GM06990 (cell line): ENCODE measurements at regions not wholly inside any gene's neighbourhood (a gene's known extent, or its start where the extent isn't known, plus 50 kb on each side); places are given as distances from the start of the nearest gene placed in this dataset.
"Not testable (repeated sequence)": the region's sequence is repeated elsewhere in the genome, so short reads cannot be mapped to it uniquely, and the experiment has no call there.

Experiments
- DNase-seq: peaks from one replicate; pipeline ENCODE4 v3.0.0-alpha.2; 2011; ENCODE audit not compliant: insufficient read length; ENCODE audit errors: extremely low read depth
- H3K27me3 ChIP-seq: replicated peaks from 2 replicates; pipeline ENCODE4 v1.6.0; 2011; ENCODE audit warnings: low read length; ENCODE audit not compliant: control insufficient read depth, insufficient read depth
- H3K36me3 ChIP-seq: 2 replicates; pipeline ENCODE4 v1.5.1; 2011; ENCODE audit warnings: low read length; ENCODE audit not compliant: control insufficient read depth, insufficient read depth
- H3K4me3 ChIP-seq: replicated peaks from 2 replicates; pipeline ENCODE4 v1.5.1; 2011; ENCODE audit warnings: low read depth, mild to moderate bottlenecking, control low read depth, low read length
- TF ChIP-seq, protein P1 (sequence below): IDR thresholded peaks from 2 replicates; pipeline ENCODE4 v1.5.1; 2011; ENCODE audit warnings: low read length, control low read depth, mild to moderate bottlenecking, inconsistent platforms; ENCODE audit not compliant: insufficient read depth, poor library complexity, severe bottlenecking

DNA sequence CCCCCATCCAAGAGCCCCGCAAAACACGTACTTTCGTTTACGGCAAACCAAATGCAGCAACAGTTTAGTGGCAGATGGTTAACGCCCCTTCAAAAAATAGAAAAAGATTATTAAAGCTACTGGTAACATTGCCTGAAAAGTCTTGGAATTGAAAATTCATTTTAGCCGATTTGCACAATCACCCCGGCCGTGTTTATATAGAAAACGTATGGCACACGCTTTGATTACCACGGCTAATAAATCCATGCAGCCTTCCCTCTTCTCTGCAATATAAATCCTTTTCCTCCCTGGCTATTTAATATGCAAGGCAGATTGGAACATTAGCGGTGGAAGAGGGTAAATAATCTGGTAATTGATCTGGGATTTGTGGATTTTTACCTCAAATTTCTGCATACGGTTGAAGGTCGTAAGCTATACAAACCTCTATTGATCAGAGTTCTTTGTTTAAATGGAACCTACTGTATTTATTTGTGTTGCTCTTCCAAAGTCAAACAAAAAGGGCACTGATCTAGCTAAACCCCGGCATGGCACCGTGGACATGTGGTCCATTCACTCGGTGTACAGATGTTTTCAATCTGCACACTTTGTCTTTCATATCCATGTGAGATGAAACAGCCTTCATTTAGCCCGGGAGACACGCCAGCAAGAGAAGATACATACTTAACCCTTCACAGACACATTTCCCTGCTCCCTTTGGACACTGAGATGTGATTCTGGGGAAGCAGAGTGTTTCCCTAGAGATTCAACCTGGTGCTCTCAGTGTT is 238.1 kb upstream of the MAF start:
- no peak for DNase-seq
- Histone ChIP-seq H3K36me3 (no peaks in the 10 kb centered on the region), H3K4me3 (no peak overlapping the region), H3K27me3 (no peaks in the 10 kb centered on the region)
- TF ChIP-seq, protein P1, sequence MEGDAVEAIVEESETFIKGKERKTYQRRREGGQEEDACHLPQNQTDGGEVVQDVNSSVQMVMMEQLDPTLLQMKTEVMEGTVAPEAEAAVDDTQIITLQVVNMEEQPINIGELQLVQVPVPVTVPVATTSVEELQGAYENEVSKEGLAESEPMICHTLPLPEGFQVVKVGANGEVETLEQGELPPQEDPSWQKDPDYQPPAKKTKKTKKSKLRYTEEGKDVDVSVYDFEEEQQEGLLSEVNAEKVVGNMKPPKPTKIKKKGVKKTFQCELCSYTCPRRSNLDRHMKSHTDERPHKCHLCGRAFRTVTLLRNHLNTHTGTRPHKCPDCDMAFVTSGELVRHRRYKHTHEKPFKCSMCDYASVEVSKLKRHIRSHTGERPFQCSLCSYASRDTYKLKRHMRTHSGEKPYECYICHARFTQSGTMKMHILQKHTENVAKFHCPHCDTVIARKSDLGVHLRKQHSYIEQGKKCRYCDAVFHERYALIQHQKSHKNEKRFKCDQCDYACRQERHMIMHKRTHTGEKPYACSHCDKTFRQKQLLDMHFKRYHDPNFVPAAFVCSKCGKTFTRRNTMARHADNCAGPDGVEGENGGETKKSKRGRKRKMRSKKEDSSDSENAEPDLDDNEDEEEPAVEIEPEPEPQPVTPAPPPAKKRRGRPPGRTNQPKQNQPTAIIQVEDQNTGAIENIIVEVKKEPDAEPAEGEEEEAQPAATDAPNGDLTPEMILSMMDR = no peak

DNA sequence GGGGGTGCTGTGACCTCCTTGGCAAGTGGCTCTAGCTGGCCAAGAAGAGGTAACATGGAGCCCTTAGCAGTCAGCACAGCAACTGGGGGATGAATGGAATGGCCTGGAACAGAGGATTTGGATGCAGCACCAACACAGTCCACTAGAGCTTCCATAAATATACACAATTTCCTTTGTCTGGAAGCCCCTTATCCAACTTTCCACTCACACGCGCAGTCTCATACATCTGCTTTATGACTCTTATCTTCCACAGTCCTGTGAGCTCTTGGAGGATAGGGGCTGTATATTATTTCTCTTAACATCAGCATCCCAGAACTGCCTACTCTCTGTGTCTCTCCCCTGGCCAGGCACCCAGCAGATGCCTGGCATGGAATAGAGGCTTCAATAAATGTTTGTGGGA is 235.6 kb upstream of the MAF start:
- Histone ChIP-seq H3K27me3 (no peaks in the 10 kb centered on the region), H3K4me3 (no peak overlapping the region), H3K36me3 (no peaks in the 10 kb centered on the region)
- DNase-seq = no peak
- TF ChIP-seq, protein P1 = no peak

DNA sequence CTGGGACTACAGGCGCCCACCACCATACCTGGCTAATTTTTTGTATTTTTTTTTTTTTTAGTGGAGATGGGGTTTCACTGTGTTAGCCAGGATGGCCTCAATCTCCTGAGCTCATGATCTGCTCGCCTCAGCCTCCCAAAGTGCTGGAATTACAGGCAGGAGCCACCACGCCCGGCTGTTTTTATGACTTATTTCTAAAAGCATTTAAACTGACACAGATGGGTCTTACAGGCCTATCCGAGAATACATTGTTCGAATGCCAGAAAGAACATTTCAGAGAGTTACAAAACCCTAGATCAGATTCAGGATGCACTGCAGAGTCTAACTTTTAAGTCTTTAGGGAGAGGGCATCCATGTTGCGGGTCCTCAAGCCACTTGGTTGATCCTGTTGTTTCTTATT is 234.7 kb upstream of the MAF start:
- H3K4me3 ChIP-seq = no peak overlapping the region
- no peaks in the 10 kb centered on the region for H3K27me3 ChIP-seq
- H3K36me3 ChIP-seq = no peaks in the 10 kb centered on the region
- TF ChIP-seq, protein P1 = no peak
- DNase-seq = no peak

DNA sequence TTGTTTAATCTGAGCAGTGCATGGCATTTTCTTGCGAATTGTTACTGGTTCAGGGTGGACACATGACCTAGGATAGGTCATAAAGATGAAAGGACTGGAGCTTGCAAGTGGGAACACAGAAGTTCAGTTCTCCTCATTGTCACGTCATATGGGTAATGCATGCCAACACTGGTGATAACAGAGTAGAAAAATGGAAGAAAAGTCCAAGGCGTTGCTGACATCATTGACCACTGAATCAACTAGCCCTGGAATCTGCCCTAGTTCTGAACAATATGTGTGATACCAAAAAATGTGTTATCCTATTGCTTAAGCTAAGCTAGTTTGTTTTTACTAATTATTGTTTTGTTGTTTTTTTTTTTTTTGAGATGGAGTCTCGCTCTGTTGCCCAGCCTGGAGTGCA is 234.2 kb upstream of the MAF start:
- TF ChIP-seq, protein P1 = no peak
- Histone ChIP-seq H3K27me3 (no peaks in the 10 kb centered on the region), H3K36me3 (no peaks in the 10 kb centered on the region), H3K4me3 (no peak overlapping the region)
- no peak for DNase-seq

DNA sequence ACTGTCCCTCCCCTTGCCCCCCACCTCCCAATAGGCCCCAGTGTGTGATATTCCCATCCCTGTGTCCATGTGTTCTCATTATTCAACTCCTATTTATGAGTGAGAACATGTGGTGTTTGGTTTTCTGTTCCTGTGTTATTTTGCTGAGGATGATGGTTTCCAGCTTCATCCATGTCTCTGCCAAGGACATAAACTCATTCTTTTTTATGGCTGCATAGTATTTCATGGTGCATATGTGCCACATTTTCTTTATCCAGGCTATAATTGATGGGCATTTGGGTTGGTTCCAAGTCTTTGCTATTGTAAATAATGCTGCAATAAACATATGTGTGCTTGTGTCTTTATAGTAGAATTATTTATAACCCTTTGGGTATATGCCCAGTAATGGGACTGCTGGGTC is 233.5 kb upstream of the MAF start:
- not testable (repeated sequence) for H3K27me3 ChIP-seq, DNase-seq, H3K4me3 ChIP-seq, H3K36me3 ChIP-seq

DNA sequence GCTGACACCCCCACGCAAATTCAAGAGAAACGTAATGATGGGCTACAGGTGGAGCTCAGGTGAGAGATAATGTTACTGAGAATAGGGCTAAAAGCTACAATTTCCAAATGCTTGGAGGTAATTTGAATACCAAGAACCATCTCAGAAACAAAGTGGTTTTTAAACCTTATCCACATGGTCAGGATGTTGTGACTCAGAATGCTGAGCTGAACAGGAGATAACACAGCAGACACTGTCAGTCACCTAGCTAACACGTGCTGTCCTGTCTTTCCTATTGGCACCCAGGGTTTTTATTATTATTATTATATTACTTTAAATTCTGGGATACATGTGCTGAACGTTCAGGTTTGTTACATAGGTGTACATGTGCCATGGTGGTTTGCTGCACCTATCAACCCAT is 233.0 kb upstream of the MAF start:
- H3K36me3 ChIP-seq = no peaks in the 10 kb centered on the region
- H3K27me3 ChIP-seq = no peaks in the 10 kb centered on the region
- DNase-seq = no peak
- H3K4me3 ChIP-seq = no peak overlapping the region
- TF ChIP-seq, protein P1 = no peak
